Upper lobe of left lung (tissue), 4 donors: ENCODE measurements at regions not wholly inside any gene's neighbourhood (a gene's known extent, or its start where the extent isn't known, plus 50 kb on each side); places are given as distances from the start of the nearest gene placed in this dataset.

Experiments
- CTCF ChIP-seq, 6 experiments: fragments of 450-650 bp in 4 of 6; fragments of 200-600 bp in 2 of 6; sonication (generic) in 2 of 6; IDR thresholded peaks; one replicate each; pipeline ENCODE4 v1.5.1; 2016 to 2019; ENCODE audit warnings: antibody characterized with exemption in 6 of 6
- EP300 ChIP-seq, 4 donors: sonication (generic); formaldehyde crosslinking; IDR thresholded peaks; one replicate each; pipeline ENCODE4 v1.5.1; 2017; ENCODE audit warnings: antibody characterized with exemption in 4 of 4, control low read depth in 2 of 4
- POLR2A ChIP-seq, 4 donors: fragments of 450-650 bp; IDR thresholded peaks; one replicate each; pipeline ENCODE4 v1.5.1; 2016 to 2017; ENCODE audit warnings: antibody characterized with exemption in 4 of 4, mild to moderate bottlenecking in 2 of 4
- POLR2AphosphoS5 ChIP-seq, 2 donors: sonication (generic); formaldehyde crosslinking; IDR thresholded peaks; one replicate each; pipeline ENCODE4 v1.5.1; 2017; ENCODE audit warnings: antibody characterized with exemption in 2 of 2

GRCh38 chr17:21500064-21500463 lies 123.9 kb downstream of the KCNJ12 start:
- TF ChIP-seq CTCF (IDR thresholded peaks at IDR 0.05) (no peak), POLR2A (IDR thresholded peaks at IDR 0.05) (no peak), POLR2AphosphoS5 (IDR thresholded peaks at IDR 0.05) (no peak), EP300 (IDR thresholded peaks at IDR 0.05) (no peak)
